Endothelial cell of umbilical vein (primary cell): ENCODE measurements at regions not wholly inside any gene's neighbourhood (a gene's known extent, or its start where the extent isn't known, plus 50 kb on each side); places are given as distances from the start of the nearest gene placed in this dataset.

ENCODE experiments used
- BruUV-seq: library from RNA; stranded (reverse); fragments of 400-500 nt; replicated peaks from 2 replicates; lab custom pipeline; 2021; lab: Mats Ljungman, UMichigan
- CTCF ChIA-PET: fragments of 300-600, 350-600 bp; sonication (Branson Sonifier 250); formaldehyde crosslinking; loops from one replicate; lab custom pipeline; 2021; ENCODE audit warnings: antibody characterized with exemption, inconsistent platforms; lab: Charles Lee
- POLR2A ChIA-PET: fragments of 300-600, 350-600 bp; sonication (Branson Sonifier 250); formaldehyde crosslinking; loops from one replicate; lab custom pipeline; 2021; ENCODE audit warnings: antibody characterized with exemption, inconsistent platforms; lab: Charles Lee
- DNase-seq: peaks from one replicate; pipeline ENCODE4 v3.0.0-alpha.2; 2011; ENCODE audit warnings: low read depth, low spot score
- FAIRE-seq: peaks from 2 replicates; lab custom pipeline; 2011; peaks lifted over from hg19 to GRCh38; lab: Jason Lieb, UNC
- H2AFZ ChIP-seq: 2 replicates; pipeline ENCODE4 v1.6.0; 2012; ENCODE audit warnings: low read depth, low read length, control low read depth, inconsistent platforms
- H3K27ac ChIP-seq: 2 replicates; pipeline ENCODE4 v1.5.1; 2011; ENCODE audit warnings: low read depth, mild to moderate bottlenecking, control low read depth, low read length, moderate library complexity; ENCODE audit not compliant: insufficient read depth
- H3K27me3 ChIP-seq, 2 experiments: 2 replicates each; pipeline versions ENCODE4 v1.6.0 to v1.6.1; 2011; ENCODE audit warnings: low read length in 2 of 2, mixed read lengths in 1 of 2; ENCODE audit not compliant: control insufficient read depth in 2 of 2, insufficient read depth in 2 of 2
- H3K36me3 ChIP-seq, 2 experiments: 2 replicates in 1 of 2; 3 replicates in 1 of 2; pipeline ENCODE4 v1.5.1; 2011; ENCODE audit warnings: low read length in 2 of 2, mild to moderate bottlenecking in 1 of 2, moderate library complexity in 1 of 2; ENCODE audit not compliant: control insufficient read depth in 2 of 2, insufficient read depth in 2 of 2; ENCODE audit errors: extremely low read depth in 1 of 2
- H3K4me1 ChIP-seq: 3 replicates; pipeline ENCODE4 v1.5.1; 2011; ENCODE audit warnings: mild to moderate bottlenecking, low read length; ENCODE audit not compliant: control insufficient read depth, insufficient read depth; ENCODE audit errors: extremely low read depth
- H3K4me2 ChIP-seq: 2 replicates; pipeline ENCODE4 v1.6.1; 2011; ENCODE audit warnings: low read length, control low read depth, mixed read lengths; ENCODE audit not compliant: insufficient read depth
- H3K4me3 ChIP-seq, 3 experiments: fragments of 200-600 bp in 1 of 3; sonication (generic), shearing (Covaris generic) in 1 of 3; replicated peaks in 1 of 3; 2 replicates each; pipeline ENCODE4 v1.5.1; 2011 to 2016; ENCODE audit warnings: control low read depth in 3 of 3, low read length in 3 of 3, mild to moderate bottlenecking in 2 of 3, inconsistent platforms in 1 of 3, low read depth in 1 of 3, moderate library complexity in 1 of 3; ENCODE audit not compliant: insufficient read depth in 1 of 3
- H3K79me2 ChIP-seq: 2 replicates; pipeline ENCODE4 v1.6.0; 2012; ENCODE audit warnings: low read length, inconsistent platforms; ENCODE audit not compliant: control insufficient read depth, insufficient read depth
- H3K9ac ChIP-seq: replicated peaks from 2 replicates; pipeline ENCODE3; 2011; ENCODE audit warnings: low read length, control low read depth; ENCODE audit not compliant: insufficient read depth; ENCODE audit errors: extremely low read depth
- H3K9me1 ChIP-seq: replicated peaks from 3 replicates; pipeline ENCODE4 v1.6.0; 2011; ENCODE audit warnings: mild to moderate bottlenecking, low read length; ENCODE audit not compliant: control insufficient read depth, insufficient read depth; ENCODE audit errors: extremely low read depth
- H3K9me3 ChIP-seq: replicated peaks from 2 replicates; pipeline ENCODE4 v1.5.1; 2012; ENCODE audit warnings: low read length, inconsistent platforms; ENCODE audit not compliant: control insufficient read depth, insufficient read depth
- H4K20me1 ChIP-seq: replicated peaks from 2 replicates; pipeline ENCODE3; 2011; ENCODE audit warnings: mild to moderate bottlenecking, low read length; ENCODE audit not compliant: control insufficient read depth, insufficient read depth; ENCODE audit errors: extremely low read depth
- EZH2 ChIP-seq: IDR thresholded peaks from 2 replicates; pipeline ENCODE4 v1.6.1; 2012; ENCODE audit warnings: borderline replicate concordance, low read depth, mild to moderate bottlenecking, moderate library complexity, low read length, inconsistent platforms; ENCODE audit not compliant: severe bottlenecking
- FOS ChIP-seq: IDR thresholded peaks from 2 replicates; pipeline ENCODE4 v1.6.1; 2011; ENCODE audit warnings: mild to moderate bottlenecking, low read length, moderate library complexity, borderline replicate concordance; ENCODE audit not compliant: insufficient read depth
- GATA2 ChIP-seq: IDR thresholded peaks from 2 replicates; pipeline ENCODE4 v1.7.0; 2011; ENCODE audit warnings: low read depth, mild to moderate bottlenecking, moderate library complexity, mixed read lengths, low read length; ENCODE audit not compliant: insufficient read length, insufficient read depth
- JUN ChIP-seq: IDR thresholded peaks from 2 replicates; pipeline ENCODE4 v1.6.1; 2011; ENCODE audit warnings: borderline replicate concordance, low read depth; ENCODE audit not compliant: insufficient read length, insufficient read depth
- MYC ChIP-seq: IDR thresholded peaks from one replicate; pipeline ENCODE4 v1.6.1; 2011; ENCODE audit warnings: mild to moderate bottlenecking, low read depth, low read length
- POLR2A ChIP-seq: IDR thresholded peaks from 2 replicates; pipeline ENCODE4 v1.6.1; 2012; ENCODE audit warnings: low read depth, mild to moderate bottlenecking, control low read depth, low read length
- POLR2AphosphoS5 ChIP-seq: IDR thresholded peaks from 2 replicates; pipeline ENCODE4 v1.6.1; 2012; ENCODE audit warnings: low read depth, mild to moderate bottlenecking, control low read depth, low read length, moderate library complexity; ENCODE audit not compliant: insufficient read depth
- dilution Hi-C: fragments of 300-500 bp; cut with MboI; formaldehyde crosslinking; loops from one replicate; pipeline ENCODE4 v1.15.0; 2019; ENCODE audit warnings: low sequenced_read_pairs; ENCODE audit not compliant: extremely low pct_ligation_motif_present
- intact Hi-C: fragments of 100-400 bp; cut with micrococcal nuclease; formaldehyde crosslinking; loops from one replicate; pipeline ENCODE4 v1.10.0; 2022
- TF ChIP-seq, protein P1 (sequence below), 2 donors: IDR thresholded peaks; 1 replicate in 1 of 2; 2 replicates in 1 of 2; pipeline ENCODE4 v1.5.1; 2011; ENCODE audit warnings: low read length in 2 of 2, mild to moderate bottlenecking in 2 of 2, moderate library complexity in 2 of 2, control low read depth in 1 of 2, inconsistent platforms in 1 of 2, low read depth in 1 of 2; ENCODE audit not compliant: insufficient read depth in 1 of 2; ENCODE audit errors: extremely low read depth in 1 of 2
- TF ChIP-seq, protein P2 (sequence below): IDR thresholded peaks from 2 replicates; pipeline ENCODE4 v1.6.1; 2011; ENCODE audit not compliant: insufficient read depth, insufficient read length

DNA sequence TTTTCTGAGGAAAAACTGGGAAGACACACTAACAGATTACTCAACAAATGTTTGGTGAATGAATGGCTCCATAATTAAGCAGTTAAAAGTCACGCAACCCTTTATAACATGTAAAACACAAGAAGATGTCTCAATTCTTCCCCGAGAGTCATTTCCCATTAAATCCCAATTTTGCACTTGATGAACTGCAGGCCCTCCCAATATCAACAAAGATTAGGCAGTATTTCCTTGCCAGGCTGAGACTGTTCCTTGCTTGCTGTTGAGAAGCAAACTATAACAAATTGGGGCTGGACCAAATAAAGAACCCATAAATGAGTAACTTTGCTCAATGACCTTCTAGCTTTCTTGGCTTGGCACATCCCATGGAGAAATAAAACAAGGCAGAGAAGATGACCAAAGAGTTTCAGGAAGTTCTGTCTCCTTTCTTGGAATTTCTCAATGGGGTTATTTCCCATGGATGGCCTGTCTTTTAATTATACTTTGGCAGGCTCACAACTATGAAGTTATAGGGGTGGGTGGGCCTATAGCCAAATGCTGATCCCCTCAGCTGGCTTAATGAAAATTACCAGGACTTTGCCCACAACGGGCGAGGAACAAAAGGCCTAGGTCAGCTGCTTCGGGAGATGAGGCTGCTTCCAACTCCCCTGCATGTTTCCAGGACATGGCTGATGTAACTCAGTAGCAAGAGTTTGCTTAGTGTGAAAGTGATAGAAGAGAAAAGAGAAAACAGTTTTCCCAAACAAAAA lies 243.1 kb upstream of the RFX3 start:
- dilution Hi-C loops: no loop called here

More for the DNA sequence above, 243.1 kb upstream of the RFX3 start:
- Histone ChIP-seq H3K4me2 (no peak overlapping the region), H4K20me1 (no peaks in the 10 kb centered on the region), H2AFZ (no peak overlapping the region), H3K79me2 (no peaks in the 10 kb centered on the region), H3K27ac (no peak overlapping the region), H3K36me3 (no peaks in the 10 kb centered on the region), H3K4me1 (no peaks in the 10 kb centered on the region), H3K9ac (no peak overlapping the region), H3K9me3 (no peaks in the 10 kb centered on the region), H3K9me1 (no peaks in the 10 kb centered on the region), H3K27me3 (peaks cover 0 to 7% of the 10 kb centered on the region in 2 experiments), H3K4me3 (no peak overlapping the region)
- TF ChIP-seq, protein P1, sequence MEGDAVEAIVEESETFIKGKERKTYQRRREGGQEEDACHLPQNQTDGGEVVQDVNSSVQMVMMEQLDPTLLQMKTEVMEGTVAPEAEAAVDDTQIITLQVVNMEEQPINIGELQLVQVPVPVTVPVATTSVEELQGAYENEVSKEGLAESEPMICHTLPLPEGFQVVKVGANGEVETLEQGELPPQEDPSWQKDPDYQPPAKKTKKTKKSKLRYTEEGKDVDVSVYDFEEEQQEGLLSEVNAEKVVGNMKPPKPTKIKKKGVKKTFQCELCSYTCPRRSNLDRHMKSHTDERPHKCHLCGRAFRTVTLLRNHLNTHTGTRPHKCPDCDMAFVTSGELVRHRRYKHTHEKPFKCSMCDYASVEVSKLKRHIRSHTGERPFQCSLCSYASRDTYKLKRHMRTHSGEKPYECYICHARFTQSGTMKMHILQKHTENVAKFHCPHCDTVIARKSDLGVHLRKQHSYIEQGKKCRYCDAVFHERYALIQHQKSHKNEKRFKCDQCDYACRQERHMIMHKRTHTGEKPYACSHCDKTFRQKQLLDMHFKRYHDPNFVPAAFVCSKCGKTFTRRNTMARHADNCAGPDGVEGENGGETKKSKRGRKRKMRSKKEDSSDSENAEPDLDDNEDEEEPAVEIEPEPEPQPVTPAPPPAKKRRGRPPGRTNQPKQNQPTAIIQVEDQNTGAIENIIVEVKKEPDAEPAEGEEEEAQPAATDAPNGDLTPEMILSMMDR (IDR thresholded peaks at IDR 0.05; ENCODE audit: extremely low read depth in 1 of 2, insufficient read depth in 1 of 2, low read depth in 1 of 2, low read length in 2 of 2): no peak
- TF ChIP-seq, protein P2, sequence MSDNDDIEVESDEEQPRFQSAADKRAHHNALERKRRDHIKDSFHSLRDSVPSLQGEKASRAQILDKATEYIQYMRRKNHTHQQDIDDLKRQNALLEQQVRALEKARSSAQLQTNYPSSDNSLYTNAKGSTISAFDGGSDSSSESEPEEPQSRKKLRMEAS: no peak
- TF ChIP-seq POLR2A: no peak
- TF ChIP-seq JUN: no peak
- no peak for TF ChIP-seq EZH2
- TF ChIP-seq FOS: no peak
- no peak for TF ChIP-seq POLR2AphosphoS5
- TF ChIP-seq GATA2: no peak
- TF ChIP-seq MYC: no peak
- DNase-seq: no peak
- CTCF ChIA-PET: no interaction called here
- no TSS peak for BruUV-seq
- intact Hi-C loops: no loop called here
- FAIRE-seq: no peak
- POLR2A ChIA-PET: no interaction called here
